ENCODE measurements at regions not wholly inside any gene's neighbourhood (a gene's known extent, or its start where the extent isn't known, plus 50 kb on each side); places are given as distances from the start of the nearest gene placed in this dataset.

- no peak for DNase-seq
Measured at GRCh38 chr3:166205158-166205557, 367.9 kb upstream of the BCHE start.

- no peak for DNase-seq
Measured at GRCh38 chr3:166201476-166201875, 364.3 kb upstream of the BCHE start.

- DNase-seq: no peak
Measured at GRCh38 chr3:166199491-166199890, 362.3 kb upstream of the BCHE start.

GRCh38 chr3:166195808-166196207, 358.6 kb upstream of the BCHE start:
- DNase-seq: no peak

GRCh38 chr3:166191411-166191810, 354.2 kb upstream of the BCHE start:
- DNase-seq: no peak

GRCh38 chr3:166190360-166190759, 353.1 kb upstream of the BCHE start:
- no peak for DNase-seq

- DNase-seq: no peak
Measured at GRCh38 chr3:166187237-166187636, 350.0 kb upstream of the BCHE start.

- no peak for DNase-seq
Measured at GRCh38 chr3:166186003-166186402, 348.8 kb upstream of the BCHE start.

GRCh38 chr3:166177130-166177529, 339.9 kb upstream of the BCHE start:
- no peak for DNase-seq

GRCh38 chr3:166171695-166172094, 334.5 kb upstream of the BCHE start:
- no peak for DNase-seq

GRCh38 chr3:166169681-166170080, 332.5 kb upstream of the BCHE start:
- DNase-seq: no peak

GRCh38 chr3:166127969-166128368, 290.7 kb upstream of the BCHE start:
- no peak for DNase-seq

GRCh38 chr3:166125179-166125578, 288.0 kb upstream of the BCHE start:
- DNase-seq: no peak

GRCh38 chr3:166123576-166123975, 286.4 kb upstream of the BCHE start:
- DNase-seq: no peak

- DNase-seq: no peak
Measured at GRCh38 chr3:166123088-166123487, 285.9 kb upstream of the BCHE start.

- no peak for DNase-seq
Measured at GRCh38 chr3:166118049-166118448, 280.8 kb upstream of the BCHE start.

- DNase-seq: no peak
Measured at GRCh38 chr3:166114448-166114847, 277.2 kb upstream of the BCHE start.

- DNase-seq: no peak
Measured at GRCh38 chr3:166111562-166111961, 274.3 kb upstream of the BCHE start.

- no peak for DNase-seq
Measured at GRCh38 chr3:166110102-166110501, 272.9 kb upstream of the BCHE start.

- no peak for DNase-seq
Measured at GRCh38 chr3:166104938-166105337, 267.7 kb upstream of the BCHE start.

- no peak for DNase-seq
Measured at GRCh38 chr3:166100730-166101129, 263.5 kb upstream of the BCHE start.

- DNase-seq: no peak
Measured at GRCh38 chr3:166089575-166089974, 252.4 kb upstream of the BCHE start.

- no peak for DNase-seq
Measured at GRCh38 chr3:166085164-166085856, 248.1 kb upstream of the BCHE start.

- DNase-seq: no peak
Measured at GRCh38 chr3:166080096-166080495, 242.9 kb upstream of the BCHE start.

- no peak for DNase-seq
Measured at GRCh38 chr3:166071831-166072230, 234.6 kb upstream of the BCHE start.
